NCI-H1092 treated with DMSO at 0.1 percent for 48 hours (cell line): ENCODE measurements at regions not wholly inside any gene's neighbourhood (a gene's known extent, or its start where the extent isn't known, plus 50 kb on each side); places are given as distances from the start of the nearest gene placed in this dataset.
A peak's percentile ranks its signal among the peaks of the same experiment; 100 is the strongest.

ENCODE experiments used
- DNase-seq: peaks from one replicate; lab custom pipeline; 2025; lab: John Stamatoyannopoulos, UW

- peak; percentile 6 for DNase-seq
These were observed 98.5 kb upstream of the KLF3 start for GRCh38 chr4:38565271-38566199.

DNA sequence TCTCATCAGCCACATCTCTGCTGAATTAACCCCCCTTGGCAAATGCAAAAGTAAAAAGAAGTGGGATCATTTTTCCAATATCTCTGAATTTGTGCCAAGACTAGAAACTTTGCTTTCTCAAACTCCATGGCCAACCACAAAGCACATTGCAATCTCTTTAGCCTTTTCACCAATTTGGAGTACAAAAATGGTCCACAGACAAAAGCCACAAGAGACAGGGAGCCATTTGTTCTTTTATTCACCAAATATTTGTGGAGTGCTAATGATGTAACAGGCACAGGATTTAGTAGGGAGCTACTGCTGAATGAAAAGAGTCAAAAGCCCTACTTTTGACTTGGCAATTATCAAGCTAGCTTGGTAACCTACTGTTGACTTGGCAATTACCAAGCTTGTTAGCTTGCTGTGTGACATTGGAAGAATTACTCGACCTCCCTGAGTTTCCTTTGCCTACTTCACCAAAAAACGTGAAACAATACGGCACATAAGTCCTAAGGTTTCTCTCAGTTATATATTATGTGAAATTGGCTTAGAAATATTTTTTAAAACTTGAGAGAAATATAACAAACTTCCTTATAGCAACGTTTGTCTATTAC, 97.1 kb upstream of the KLF3 start:
- no peak for DNase-seq

DNA sequence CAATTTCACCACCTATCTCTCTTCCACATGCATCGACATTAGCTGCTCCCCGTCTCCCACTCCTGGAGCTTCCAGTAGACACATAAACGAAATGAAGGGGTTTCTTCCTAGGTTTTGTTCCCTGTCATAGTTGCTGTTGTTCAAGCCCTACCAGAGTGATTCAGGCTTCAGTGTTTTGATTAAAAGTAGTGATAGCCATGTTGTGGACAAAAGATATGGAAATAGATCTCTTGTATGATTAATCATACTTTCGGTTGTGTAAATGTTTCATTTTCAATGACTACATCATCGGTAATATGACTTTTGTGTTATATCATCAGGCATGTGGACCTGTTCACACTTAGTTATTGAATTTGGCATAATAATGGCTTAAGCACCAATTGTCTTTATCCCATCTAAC, 96.5 kb upstream of the KLF3 start:
- DNase-seq: no peak

DNA sequence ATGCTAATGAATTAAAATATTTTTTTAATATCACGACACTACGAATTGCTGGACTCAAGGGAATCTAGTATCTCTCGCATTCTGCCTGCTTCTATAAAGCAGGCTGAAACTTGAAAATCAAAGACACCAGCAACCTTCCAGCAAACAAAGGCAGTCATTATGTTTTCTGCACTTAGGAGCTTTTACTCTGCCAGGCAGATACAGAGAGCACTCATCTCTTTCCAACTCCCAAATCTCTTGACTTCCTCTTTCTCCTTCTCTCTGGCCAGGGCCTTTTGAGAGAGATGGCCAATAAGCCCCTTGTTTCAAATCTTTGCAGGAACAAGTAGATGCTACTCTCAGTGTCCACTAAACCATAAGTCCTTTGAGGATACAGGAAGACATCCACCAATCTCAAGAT, 95.2 kb upstream of the KLF3 start:
- DNase-seq: no peak

DNA sequence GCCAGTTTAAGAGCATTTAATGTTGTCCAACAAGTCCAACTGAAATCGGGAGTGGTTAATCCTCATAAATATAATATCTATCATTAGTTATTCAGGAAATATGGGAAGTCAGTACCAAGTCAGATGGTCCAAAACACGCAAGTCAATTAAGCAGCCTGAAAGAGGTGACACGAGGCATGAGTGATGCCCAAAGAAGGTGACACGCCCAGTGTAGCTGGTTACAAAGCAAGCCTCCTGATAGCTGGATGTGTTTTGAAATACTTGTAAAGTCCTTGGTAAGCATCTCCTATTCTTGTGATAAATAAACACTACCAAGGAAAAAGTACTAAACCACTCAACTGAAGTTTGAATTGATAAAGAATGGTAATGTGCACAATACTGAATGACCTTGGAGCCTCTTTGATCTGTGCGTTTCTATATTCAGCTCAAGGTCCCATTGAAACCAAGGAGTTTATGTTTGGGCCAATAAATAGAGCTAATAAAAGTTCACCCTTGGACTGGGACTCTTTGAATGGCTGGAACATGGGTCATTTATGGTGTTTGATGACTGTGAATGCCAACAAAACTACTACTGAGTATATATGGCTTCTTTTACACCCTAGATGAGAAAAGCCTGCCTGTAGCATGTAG, 93.2 kb upstream of the KLF3 start:
- no peak for DNase-seq

DNA sequence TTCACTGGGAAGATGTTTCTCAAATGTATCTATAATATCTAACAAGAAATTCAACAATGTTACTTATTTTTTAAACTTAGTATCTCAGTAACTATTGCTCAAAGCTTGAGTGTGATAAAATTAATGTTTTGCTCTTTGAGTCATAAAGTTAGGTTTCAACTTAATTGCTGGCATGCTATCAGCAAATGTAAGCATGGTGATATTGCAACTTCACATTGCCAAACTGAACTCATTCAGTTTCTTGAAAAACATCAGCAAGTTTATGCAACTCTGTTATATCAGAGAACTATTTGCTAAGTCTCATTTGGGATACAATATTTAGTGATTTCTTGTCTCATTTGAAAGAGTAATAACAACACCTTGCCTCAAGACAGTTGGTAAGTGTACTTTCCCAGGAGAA, 91.2 kb upstream of the KLF3 start:
- no peak for DNase-seq

DNA sequence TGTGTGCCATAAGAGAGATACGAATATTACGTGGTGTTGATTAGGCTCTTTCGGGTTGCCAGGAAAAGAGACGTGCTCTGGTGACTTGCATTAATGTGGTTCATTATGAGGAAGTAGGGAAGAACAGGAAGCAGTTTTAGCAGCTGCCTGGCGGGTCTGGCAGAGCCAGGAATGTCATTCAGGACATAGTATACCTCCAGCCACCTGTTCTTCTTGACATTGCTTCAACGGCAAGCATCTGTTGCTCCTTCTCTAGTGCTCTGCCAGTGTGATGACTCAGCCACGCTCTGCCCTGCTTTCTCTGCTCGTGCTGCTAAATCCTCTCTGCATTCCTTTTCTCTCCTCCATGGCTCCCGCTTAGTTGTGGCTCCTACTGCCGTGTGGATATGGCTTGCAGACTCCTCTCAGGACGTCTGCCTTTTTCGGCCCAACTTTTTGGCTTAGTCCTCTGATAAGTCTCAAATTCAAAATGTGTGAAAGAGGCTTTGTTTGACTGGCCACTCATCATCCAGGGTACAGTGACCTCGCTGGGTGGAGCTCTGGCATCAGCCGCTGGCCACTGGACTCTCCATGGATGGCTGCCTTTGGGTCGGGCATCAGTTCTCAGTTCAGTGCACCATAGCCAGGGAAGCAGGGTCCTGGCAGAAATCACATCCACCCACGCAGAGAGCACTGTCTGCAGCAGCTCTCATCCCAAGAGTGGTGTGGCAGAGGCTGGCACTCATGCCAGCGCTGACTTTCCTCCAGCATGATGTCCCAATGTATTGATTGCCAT, 89.3 kb upstream of the KLF3 start:
- DNase-seq: no peak

DNA sequence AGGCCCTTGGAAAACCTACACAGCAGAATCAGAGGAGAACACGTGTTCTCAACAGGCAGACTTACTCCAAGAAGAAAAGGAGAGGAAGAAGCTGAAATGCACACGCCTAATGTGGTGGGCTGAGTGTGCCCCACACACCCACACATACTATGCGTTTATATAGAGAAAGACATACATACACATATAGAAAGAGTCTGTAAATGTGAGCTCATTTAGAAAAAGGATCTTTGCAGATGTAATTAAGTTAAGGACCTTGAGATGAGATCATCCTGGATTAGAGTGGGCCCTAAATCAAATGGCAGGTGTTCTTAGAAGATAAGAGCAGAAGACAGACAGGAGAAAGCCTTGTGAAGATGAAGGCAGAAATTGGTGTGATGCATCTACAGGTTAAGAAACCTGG, 87.2 kb upstream of the KLF3 start:
- no peak for DNase-seq

GRCh38 chr4:38577462-38577861, 86.5 kb upstream of the KLF3 start:
- DNase-seq: no peak

DNA sequence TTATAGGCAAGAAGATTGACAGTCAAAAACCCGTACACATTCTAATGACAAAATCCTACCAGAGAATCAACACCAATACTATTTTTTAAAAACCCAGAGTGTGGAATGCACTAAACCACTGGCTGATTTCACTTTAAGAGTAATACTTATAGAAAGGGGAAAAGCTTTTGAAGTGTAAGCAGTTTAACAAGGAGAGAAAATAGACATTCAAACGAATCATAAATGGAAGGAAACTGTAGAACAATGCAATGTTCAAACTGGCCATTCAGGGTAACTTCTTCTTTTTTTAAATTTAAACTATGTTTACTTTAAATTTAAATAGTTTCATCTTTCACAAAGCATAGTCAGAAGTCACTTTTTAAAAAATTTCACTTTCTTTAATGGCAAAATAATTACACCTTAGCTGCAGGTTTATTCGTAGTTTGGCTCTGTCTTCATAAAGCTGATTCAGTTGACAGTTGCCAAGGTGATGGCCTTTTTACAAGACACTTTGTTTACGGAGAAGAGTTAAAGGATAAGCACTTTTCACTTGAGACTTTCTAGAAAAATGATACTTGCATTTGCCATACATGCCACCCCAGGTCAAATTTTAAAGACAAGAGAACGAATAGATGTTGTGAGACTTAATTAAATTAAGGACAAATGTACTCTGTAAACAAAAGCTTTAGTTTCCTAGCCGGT, 82.4 kb upstream of the KLF3 start:
- no peak for DNase-seq

DNA sequence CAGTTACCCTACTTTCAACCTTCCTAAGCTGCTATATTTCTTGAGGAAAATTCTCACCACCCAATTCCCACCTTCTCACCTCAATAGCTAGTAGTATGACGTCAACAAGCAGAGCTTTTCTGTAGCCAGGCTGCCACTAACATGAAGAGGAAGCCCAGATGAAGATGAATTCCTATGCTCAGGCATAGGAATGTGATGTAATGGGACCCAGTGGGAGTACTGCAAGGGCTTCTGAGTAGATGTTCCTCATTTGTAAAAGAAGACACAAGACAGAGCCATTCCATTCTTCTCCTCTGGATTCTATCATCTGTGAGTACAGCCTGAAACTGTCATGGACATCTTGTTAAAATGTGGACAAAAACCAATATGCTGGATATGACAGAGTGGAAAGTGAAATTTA, 81.6 kb upstream of the KLF3 start:
- DNase-seq: no peak

DNA sequence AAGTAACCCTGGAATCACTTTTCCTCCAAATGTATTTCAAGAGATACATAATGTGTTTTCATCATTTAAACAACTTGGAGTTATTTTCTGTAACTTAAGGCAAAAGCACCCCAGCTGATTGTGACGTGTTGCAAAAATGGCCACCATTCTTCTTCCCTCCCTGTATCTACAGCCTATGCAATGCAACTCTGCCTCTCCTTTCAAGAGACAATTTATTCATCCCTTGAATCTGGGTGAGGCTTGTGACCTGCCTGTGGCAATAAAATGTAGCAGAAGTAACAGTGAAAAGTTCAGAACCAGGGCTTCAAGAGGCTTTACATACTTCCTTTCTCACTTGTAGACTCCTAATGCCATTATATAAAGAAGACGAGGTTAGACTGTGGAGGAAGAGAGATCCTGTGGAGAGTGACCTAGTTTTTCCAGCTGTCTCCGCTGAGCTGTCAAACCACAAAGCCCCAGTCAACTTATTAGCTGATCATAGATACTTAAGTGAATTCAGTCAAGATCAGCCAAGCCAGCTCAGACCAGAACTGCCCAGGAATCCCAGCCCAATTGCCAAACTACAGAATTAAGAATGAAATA, 81.0 kb upstream of the KLF3 start:
- no peak for DNase-seq

DNA sequence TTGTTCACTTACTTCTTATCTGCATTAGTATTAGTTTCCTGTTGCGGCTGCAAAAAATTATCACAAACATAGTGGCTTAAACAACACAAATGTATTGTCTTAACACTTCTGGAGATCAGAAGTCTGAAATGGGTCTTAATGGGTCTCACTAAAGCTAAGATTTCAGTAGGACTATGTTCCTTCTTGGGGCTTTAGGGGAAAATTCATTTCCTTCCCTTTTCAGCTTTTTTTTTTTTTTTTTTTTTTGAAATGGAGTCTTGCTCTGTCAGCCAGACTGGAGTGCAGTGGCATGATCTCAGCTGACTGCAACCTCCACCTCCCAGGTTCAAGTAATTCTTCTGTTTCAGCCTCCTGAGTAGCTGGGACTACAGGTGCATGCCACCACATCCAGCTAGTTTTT, 78.1 kb upstream of the KLF3 start:
- no peak for DNase-seq

DNA sequence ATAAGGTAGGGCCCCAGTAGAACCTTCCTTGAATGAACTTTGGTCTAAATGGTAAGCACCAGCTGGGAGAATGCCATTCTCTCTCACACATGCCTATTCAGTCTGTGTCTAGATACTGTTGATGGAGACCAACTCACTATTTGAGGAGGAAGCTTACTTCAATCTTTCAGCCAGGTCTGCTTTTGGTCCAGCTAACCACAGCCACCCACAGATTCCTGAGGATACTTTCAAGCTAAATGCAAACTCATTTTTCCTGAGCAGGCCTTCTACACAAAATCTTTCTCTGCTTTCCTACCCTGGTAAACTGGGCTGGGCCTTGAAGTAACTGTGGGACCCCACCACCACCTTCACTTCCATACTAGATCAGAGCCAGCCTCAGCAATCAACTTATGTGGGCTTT, 76.9 kb upstream of the KLF3 start:
- no peak for DNase-seq

- no peak for DNase-seq
These were observed 74.0 kb upstream of the KLF3 start for GRCh38 chr4:38590046-38590445.

GRCh38 chr4:38591617-38592337, 72.2 kb upstream of the KLF3 start:
- no peak for DNase-seq

GRCh38 chr4:38598489-38598888, 65.5 kb upstream of the KLF3 start:
- DNase-seq: no peak

DNA sequence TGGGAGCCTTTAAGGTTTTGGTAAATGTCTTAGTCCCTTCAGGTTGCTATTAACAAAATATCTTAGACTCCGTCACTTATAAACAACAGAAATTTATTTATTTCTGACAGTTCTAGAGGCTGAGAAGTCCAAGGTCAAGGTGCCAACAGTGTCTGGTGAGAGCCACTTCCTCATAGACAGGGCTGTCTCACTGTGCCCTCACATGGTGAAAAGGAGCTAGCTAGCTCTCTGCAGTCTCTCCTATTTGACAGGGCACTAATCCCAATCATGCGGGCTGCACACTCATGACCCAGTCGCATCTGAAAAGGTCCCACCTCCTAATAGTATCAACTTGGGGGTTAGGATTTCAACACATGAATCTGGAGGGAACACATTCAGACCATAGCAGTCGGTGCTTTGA, 63.4 kb upstream of the KLF3 start:
- no peak for DNase-seq

GRCh38 chr4:38601244-38601915, 62.6 kb upstream of the KLF3 start:
- DNase-seq: peak; percentile 93

GRCh38 chr4:38601916-38602291, 62.1 kb upstream of the KLF3 start:
- no peak for DNase-seq
